Astrocyte (in vitro differentiated cells and primary cell): ENCODE measurements at regions not wholly inside any gene's neighbourhood (a gene's known extent, or its start where the extent isn't known, plus 50 kb on each side); places are given as distances from the start of the nearest gene placed in this dataset.

Experiments
- CTCF ChIP-seq: IDR thresholded peaks from 2 replicates; pipeline ENCODE4 v1.5.1; 2011; ENCODE audit warnings: low read depth, mild to moderate bottlenecking, inconsistent platforms, low read length, moderate library complexity; ENCODE audit not compliant: insufficient read depth
- EZH2 ChIP-seq: IDR thresholded peaks from 2 replicates; pipeline ENCODE4 v1.6.1; 2012; ENCODE audit warnings: mild to moderate bottlenecking, low read length, inconsistent platforms; ENCODE audit not compliant: insufficient read depth

- TF ChIP-seq EZH2 (no peak), CTCF (no peak)
Measured at GRCh38 chr3:188080091-188080490, 73.9 kb upstream of the LPP start.
